Activated CD4-positive, alpha-beta T cell treated with anti-CD3 and anti-CD28 coated beads, Interleukin-2, amount 50 U/mL, for 16 hours (primary cell): ENCODE measurements at regions not wholly inside any gene's neighbourhood (a gene's known extent, or its start where the extent isn't known, plus 50 kb on each side); places are given as distances from the start of the nearest gene placed in this dataset.

Experiments used
- DNase-seq: peaks from one replicate; pipeline ENCODE4 v3.0.0-alpha.2; 2020

DNA sequence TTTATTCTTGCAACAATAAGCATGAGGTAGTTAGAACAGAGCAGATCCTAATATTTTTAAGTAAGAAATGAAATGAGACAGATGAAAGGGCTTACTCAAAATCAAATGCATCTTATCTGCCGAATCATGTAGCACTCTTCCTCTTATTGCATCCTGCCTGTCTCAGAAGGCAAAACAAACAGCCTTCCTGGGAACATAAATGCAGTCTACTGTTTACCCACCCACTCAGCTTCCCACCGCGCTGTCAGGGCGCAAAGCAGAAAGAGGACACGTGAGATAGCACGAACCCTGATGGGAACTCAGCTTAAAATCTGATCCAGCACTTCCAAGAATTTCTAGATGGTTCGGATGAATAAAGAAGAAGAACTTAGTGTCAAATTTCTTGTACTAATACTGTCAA lies 114.4 kb upstream of the CDK1 start:
- no peak for DNase-seq

- peak; percentile 25 for DNase-seq
Measured at GRCh38 chr10:60662917-60663614, 115.2 kb upstream of the CDK1 start.

DNA sequence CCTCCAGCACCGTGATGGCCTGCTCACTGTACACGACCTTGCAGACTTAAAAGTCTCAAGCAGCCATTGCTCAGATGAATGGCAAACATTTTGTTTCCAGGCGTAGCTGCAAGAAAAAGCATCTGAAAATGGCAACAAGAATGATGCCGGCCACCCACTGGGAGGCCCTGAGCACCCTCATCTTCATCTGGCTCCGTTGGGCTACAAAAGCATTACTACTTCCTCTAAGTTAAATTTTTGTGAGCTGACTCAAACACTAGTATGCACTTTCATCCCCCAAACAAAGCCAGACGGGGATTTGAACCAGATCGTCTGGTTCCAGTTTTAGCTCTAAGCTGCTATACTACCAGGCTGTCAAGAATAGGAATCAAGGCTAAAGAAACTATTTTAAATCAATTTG lies 116.6 kb upstream of the CDK1 start:
- DNase-seq: no peak

DNA sequence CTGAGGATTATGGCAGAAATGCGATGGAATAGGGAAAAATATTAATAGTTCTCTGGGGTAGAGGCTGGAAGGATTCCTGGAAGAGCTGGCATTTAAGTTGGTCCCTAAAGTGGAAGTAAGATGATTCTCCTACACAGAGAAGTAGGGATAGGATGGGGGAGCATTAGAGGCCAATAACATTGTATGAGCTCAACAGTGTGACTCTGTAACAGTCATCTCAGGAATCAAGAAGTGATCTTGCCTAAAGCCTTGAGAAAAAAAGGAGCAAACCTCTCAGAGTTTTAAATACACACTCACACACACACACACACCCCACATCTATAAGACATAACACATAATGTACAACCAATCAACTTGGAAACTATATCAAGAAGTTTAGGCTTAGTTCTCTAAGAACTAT lies 117.7 kb upstream of the CDK1 start:
- DNase-seq: no peak

- no peak for DNase-seq
Measured at GRCh38 chr10:60654813-60655464, 123.3 kb upstream of the CDK1 start.

- no peak for DNase-seq
Measured at GRCh38 chr10:60652628-60653027, 125.7 kb upstream of the CDK1 start.

DNA sequence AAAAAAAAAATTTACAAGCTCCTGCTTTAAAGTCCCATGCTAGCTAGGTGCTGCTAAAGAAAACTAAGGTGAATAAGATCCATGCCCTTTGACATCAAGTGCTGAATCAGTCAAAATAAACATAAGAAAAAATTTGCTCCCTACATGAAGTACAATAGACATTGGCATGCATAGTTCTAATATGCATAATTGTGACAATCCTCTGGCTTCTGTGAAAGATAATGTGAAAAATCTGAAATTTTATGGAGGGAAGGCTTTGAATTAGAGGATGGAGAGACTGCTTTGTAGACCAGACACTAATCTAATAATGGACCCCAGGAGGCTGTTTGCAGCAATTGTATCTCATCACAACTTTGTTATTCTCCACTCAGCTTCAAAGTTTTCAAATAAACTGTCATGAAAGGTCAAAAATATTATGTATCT lies 127.9 kb upstream of the CDK1 start:
- DNase-seq: no peak

DNA sequence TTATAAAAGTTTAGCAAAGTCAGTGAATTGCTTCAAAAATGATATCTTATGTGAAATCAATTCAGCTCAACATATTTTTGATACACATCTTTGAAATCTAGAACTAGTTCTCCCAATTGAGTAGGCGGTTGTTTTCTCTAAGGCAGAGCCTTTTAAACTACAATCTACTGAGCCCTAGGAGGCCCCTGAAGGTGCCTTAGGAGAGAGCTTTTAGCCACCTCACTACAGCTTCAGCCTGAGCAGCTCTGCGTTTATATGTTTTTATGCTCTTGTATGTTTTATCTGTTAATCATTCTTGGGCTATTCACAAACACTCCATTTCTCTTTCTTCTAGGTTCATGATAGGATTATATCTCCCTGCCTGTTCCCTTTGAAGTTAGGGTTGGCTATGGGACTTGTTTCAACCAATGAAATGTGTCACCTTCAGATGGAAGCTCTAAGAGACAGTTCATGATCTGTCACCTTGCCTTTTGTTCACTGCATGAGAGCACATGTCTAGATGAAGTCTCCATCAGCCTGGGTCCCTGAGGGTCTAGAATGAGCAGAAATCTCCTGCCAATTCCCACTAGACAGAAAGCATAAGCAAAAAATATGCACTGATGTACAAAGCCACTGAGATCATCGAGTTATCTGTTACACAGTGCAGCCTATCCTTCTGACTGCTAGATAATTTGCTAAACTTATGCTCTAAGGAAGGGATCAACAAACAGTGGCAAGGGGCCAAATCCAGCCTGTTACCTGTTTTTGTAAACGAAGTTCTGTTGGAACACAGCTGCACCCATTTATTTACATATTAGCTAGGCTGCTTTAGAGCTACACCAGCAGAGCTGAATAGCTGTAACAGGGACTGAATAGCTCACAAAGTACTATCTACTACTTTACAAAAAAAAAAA lies 128.5 kb upstream of the CDK1 start:
- DNase-seq: no peak

DNA sequence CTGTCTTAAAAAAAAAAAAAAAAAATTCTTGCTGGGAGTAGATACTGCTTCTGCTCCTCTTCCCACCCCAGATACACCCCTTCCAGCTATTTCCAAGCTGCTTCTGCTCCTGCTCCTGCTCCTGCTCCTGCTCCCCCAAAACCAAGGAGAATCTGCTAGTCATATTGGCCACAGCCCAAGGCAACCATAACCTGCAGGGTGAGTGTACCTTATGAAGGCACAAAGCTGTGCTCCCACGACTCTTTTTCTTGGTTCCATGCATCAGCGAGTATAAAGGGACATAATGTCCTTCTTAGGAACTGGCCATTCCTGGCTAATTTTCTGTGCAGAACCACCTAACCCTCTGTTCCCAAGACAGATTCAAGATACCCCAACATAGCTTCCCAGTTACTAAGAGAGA lies 129.5 kb upstream of the CDK1 start:
- no peak for DNase-seq

DNA sequence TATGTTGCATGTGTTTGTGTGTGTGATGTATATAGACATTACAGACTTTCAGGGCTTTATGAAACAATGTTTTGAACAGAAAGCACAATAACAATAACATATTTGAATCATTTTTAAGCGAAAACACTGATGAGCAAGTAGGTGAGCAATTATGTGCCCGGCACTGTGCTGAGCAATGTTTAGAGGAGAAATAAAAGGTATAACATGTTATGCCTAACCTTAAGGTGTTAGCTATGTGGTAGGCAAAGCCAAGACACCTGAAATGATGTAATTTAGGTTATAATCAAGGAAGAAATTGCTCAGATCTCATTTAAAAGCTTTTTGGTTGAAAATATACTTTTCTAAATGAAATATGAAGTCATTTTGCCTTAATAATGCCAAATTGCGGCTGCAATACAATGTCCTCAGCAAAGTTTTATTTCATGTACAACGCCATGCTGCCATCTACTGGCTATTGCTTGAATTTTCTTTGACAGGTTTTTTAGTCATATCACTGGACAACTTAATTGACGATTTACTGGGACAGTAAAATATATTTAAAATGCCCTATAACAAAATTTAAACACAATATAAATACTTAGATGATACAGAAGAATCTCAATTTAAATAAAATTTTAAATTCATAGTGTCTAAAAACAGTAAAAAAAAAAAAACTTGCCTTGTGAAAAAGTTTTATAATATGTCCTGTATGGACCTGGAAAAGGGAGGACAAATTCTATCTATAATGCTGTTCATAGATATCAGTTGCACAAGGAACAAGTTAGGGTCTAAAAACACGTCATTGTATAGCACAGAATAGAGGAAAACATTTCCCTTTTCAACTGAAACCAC lies 131.1 kb upstream of the CDK1 start:
- peak; percentile 74 for DNase-seq

GRCh38 chr10:60645980-60646379 lies 132.3 kb upstream of the CDK1 start:
- DNase-seq: no peak

DNA sequence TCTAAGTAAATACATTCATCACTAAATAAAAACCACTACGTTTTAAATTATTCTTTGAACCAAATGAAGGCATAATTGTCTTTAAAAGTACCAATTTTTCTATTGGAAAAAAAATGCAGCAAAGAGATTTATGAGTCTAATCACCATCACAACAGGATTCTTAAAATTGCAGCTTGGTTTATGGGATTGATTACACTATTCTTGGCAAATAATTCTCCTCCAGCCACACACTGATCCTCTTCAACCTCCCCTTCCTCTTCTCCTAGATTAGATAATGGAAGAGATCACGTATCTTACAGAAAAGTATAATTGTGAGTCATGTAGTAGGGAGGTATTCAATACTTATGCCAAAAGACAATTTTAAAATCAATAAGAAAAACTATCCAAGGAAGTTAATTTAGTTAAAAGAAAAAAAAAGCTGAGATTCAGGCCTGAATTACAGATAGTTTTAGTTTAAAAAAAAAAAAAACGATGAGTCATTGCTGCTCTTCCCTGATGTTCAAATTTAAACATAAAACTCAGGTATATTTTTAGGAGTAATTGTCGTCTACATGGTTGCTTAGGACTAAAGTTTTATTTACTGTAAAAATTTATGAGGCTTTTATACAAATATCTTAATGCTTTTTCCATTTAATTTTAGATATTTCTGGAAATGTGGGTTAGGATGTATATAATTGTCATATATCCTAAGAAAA lies 133.7 kb upstream of the CDK1 start:
- no peak for DNase-seq

DNA sequence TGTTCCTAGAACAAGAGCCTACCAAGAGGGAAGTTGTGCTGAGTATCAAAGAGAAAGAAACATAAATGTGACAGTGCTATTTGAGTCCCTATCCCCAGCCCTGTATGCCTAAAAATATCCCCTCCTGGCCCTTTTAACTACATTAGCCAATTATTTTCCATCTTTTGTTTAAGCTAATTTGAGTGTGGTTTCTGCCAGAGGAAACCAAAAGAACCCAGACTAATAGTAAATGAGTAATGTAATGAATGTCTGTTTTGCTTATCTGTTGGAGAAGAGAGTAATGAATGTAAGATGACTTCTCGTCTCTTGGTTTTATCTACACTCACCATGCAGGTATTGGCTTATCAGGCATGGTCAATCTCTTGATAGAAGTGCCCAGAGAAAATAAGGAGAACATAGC lies 134.4 kb upstream of the CDK1 start:
- peak; percentile 12 for DNase-seq

- DNase-seq: no peak
Measured at GRCh38 chr10:60629332-60629731, 148.9 kb upstream of the CDK1 start.

DNA sequence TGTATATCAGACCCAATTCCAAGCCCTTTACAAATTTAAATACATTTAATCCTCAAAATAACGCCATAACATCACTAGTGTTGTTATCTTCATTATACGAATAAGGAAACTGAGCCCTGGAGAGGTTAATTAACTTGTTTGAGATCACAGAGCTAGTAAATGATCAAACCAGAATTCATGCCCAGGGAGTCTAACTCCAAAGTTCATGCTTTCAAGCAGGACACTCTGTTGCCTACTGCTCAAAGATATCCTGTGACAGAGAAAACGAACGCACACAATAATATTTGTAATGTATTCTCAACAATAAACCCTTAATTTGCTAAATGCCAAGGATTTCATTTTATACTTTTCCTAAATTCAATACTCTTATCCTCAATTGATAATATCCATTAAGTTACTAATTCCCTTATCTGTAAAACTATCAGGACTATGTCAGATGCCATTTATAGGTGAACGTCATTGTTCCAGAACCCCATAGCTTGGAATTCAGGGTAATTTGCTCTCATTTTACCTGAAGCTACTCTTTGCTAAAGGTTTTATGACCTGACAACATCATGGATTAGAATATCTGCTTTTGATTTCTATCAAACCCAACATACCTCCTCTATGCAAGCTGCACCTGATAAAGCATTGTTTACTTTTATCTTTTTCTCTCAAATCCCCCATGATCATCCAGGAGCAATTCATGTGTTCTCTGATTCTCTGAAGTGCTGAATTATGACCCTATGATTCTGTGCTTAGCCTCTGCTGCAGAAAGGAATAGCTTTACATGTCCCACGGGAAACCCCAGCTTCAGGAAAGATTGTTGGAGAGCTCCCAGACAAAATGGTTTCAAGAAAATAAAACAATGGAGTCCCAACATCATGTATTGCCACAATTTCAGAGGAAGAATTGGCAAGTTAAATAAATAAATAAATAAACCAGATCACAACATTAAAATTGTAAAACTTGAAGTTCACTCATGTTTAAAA lies 150.2 kb upstream of the CDK1 start:
- no peak for DNase-seq

GRCh38 chr10:60626037-60626436 lies 152.2 kb upstream of the CDK1 start:
- DNase-seq: no peak

- DNase-seq: no peak
Measured at GRCh38 chr10:60623627-60624026, 154.7 kb upstream of the CDK1 start.

GRCh38 chr10:60621018-60621417 lies 157.3 kb upstream of the CDK1 start:
- DNase-seq: no peak

DNA sequence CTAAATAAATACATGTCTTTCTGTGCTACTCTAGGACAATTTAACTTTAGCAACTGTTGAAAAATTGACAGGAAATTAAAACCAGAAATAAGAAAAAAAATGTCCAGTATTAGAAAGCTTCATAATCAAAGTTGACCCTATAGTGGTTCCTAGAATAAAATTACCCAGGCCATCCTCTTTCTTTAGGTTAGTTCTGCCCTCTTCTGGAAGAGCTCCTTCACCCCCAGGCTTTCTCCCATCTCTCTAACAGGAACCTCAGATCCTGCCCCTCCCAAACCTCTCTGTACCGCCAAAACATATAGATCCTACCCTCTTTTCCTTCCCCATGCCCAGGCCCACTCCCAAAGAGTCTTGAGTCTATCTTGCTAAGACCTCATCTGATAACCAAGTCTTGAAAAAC lies 159.4 kb upstream of the CDK1 start:
- DNase-seq: no peak

- no peak for DNase-seq
Measured at GRCh38 chr10:60615541-60615940, 162.7 kb upstream of the CDK1 start.

GRCh38 chr10:60614363-60614762 lies 163.9 kb upstream of the CDK1 start:
- DNase-seq: no peak
